GM18517 (cell line): ENCODE measurements at regions not wholly inside any gene's neighbourhood (a gene's known extent, or its start where the extent isn't known, plus 50 kb on each side); places are given as distances from the start of the nearest gene placed in this dataset.

Experiments
- ATAC-seq: cut with Tn5 transposase; IDR thresholded peaks from one replicate; pipeline ENCODE4 v1.9.1; 2021; ENCODE audit warnings: mild to moderate bottlenecking, moderate library complexity; ENCODE audit not compliant: unreplicated experiment

DNA sequence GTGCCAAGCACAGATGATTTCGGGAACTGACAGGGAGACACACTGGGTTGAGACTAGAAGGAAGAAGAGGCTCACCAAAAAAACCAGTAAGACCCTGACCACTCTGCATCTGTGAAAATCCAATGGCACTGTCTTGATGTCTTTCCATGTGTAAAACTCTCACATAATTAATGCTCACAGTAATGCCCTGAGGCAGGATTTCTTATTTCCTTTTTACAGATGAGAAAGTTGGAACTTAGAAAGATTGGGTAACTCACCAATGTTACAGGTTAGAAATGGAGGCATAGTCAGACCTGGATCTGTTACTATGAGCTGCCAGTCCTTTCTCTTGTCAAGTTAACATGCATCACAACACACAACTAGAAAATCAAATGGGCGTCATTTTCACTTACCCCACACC, 151.0 kb upstream of the MCHR2 start:
- ATAC-seq: no peak

DNA sequence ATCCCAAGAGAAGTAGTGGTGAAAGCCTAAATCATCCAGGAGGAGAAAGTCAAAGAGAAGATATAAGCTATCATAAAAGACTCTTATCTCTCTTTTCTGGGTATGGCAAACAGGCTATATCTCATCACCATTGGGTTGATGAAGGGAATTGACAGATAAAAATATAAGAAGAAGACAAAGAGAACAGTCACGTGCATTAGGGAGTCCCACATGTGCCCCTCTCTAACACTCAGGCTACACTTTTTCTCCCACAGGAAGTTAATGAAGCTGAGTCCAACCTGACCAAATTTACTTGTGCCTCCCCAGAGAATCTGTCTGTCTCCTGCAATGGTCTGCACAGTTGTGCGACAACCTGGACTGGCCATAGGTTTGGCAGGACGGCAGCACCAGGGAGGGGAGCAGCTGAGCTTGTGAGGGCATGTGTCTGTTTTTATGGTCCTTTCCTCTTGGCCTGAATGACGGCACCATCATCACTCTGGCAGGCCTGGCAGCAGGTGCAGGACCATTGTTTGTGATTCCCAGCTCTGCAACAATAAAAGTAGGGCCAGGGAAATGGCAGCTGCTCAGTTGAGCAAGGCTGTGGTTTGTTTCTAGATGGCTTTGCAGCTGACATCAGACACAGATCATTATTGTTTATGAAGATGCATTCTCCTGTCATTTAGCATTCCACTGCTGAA, 144.5 kb upstream of the MCHR2 start:
- no peak for ATAC-seq

DNA sequence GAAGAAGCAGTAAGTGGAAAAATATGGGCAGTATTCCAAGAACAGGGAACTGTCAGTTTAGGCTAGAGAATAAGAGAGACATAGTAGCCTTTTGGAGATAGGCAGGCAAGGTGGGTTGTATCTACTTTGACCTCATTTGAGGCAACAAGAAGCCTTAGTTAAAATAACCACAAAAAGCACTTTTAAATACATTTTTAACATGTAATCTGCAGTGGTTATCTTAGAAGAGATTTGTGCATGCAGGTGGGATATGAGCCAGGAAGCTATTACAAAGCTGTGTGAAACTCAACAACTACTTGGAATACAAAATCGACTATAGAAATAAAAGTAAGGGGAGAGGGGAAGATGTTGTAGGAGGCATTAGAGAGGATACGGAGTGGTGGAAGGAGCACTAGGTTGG, 143.7 kb upstream of the MCHR2 start:
- ATAC-seq: no peak

DNA sequence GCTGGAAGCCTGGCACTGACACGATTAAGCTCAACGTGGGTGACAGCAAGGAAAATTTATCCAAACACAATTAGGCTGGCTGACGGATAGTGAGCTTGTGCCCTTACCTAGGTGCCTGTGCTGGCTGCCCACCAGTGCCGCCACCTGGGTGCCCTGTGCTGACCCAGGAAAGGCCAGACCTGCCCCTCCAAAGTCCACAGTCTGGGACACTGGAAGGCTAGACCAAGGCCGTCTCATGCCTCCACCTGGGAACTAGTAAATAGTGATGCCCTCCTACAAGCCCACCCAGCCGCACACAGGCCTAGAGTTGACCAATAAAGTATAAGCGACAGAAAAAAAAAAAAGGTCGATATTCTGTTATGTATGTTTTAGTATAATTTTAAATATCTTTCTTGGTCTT, 142.6 kb upstream of the MCHR2 start:
- ATAC-seq: no peak

DNA sequence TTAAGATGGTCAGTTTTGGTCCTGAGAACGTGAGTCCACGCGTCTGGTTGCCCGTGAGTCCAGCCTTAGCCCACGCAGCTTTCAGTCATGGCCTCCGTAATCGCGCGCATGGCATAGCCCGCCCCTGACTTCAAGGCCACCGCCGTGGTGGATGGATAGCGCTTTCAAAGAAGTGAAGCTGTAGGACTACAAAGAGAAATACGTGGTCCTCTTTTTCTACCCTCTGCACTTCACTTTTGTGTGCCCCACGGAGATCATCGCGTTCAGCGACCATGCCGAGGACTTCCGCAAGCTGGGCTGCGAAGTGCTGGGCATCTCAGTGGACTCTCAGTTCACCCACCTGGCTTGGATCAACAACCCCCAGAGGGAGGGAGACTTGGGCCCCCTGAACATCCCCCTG, 142.0 kb upstream of the MCHR2 start:
- ATAC-seq: no peak

- ATAC-seq: no peak
These were observed 140.7 kb upstream of the MCHR2 start for GRCh38 chr6:100134703-100135102.

- no peak for ATAC-seq
These were observed 140.3 kb upstream of the MCHR2 start for GRCh38 chr6:100134297-100134696.

DNA sequence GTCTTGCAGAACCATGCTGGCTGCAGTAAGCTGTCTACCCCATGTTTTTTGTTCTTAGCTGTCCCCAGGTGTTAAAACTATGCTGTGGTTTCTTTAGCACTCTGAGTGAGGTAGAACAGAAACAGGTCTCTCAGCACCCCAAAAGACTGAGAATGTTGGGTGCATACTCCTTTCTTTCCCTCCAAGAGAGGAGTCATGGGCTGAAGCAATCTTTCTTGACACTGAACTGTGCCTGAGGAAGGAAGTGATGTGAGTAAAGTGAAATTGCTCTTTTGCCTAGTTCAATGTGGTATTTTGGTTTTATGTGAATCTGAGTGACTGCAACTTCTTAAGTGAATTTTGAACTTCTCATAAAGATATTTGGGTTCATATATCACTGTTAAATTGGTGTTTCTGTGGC, 138.0 kb upstream of the MCHR2 start:
- ATAC-seq: no peak

GRCh38 chr6:100130630-100131029, 136.6 kb upstream of the MCHR2 start:
- ATAC-seq: no peak

- ATAC-seq: no peak
These were observed 132.9 kb upstream of the MCHR2 start for GRCh38 chr6:100126790-100127484.

DNA sequence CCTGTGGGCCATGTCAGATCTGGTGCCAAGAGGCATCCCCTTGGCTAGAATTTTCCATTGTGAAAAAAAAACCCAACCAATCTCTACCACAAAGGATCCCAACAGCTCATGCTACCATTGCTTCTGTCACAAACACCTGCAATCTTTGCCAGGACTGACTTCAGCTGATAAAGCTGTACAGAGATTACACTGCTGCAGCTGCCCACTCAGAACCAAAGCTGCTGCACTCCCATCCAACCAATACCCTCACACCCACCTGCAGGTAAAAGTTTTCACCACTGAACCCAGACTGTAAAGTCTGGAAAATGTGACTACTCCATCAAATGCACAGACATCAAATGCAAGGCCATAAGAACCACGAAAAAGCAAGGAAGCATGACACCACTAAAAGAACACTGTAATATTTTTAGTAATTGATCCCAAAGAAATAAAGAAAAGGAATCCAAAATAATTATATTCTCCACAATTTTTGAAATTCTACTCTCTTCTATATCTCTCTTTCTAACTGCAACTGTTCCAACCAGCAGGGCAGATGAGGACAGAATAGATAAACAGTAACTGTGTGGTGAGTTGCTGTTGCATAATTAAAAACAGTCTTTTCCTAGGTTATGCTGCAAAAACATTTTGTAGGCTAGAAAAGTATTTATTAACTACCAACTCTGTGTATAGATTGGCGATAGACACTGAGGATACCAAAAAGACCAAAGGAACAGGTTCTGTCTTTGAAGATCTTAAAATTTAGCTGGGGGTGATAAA, 128.0 kb upstream of the MCHR2 start:
- ATAC-seq: no peak

GRCh38 chr6:100119261-100119660, 125.2 kb upstream of the MCHR2 start:
- ATAC-seq: no peak

DNA sequence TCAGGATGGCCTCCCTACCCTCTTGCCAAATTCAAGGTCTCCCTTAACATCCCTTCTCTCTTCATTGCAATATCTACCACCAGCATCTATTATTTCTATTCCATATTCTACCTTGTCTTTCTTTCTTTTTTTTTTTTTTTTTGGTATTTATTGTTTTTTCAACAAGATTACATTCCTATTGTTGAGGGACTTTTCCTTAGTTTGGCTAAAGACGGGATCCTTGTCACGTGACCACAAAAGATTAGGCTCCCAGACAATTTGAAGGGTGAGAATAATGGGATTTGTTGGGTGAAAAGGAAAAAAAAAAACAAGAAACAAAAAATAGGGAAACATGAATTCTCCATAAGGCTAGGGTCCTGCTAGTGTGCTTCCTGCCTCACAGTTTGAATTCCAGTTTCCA, 124.3 kb upstream of the MCHR2 start:
- ATAC-seq: no peak

DNA sequence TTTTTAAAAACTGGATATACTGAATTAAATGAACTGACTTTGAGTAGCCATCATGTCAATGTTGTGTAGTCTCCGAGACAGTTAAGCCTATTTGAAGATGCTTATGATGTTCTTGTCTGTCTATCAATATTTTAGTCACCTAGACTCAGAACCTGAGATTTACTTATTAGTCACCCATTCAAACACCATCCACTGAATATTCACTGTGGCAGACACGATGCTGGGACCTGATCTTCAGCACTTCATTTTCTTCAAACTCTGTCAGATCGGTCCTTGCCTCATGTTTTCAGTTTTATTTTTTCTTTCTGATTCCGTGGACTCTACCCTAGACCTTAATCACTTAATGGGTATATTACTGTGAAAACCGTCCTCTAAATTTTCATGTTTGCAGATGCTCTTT, 123.7 kb upstream of the MCHR2 start:
- ATAC-seq: no peak

DNA sequence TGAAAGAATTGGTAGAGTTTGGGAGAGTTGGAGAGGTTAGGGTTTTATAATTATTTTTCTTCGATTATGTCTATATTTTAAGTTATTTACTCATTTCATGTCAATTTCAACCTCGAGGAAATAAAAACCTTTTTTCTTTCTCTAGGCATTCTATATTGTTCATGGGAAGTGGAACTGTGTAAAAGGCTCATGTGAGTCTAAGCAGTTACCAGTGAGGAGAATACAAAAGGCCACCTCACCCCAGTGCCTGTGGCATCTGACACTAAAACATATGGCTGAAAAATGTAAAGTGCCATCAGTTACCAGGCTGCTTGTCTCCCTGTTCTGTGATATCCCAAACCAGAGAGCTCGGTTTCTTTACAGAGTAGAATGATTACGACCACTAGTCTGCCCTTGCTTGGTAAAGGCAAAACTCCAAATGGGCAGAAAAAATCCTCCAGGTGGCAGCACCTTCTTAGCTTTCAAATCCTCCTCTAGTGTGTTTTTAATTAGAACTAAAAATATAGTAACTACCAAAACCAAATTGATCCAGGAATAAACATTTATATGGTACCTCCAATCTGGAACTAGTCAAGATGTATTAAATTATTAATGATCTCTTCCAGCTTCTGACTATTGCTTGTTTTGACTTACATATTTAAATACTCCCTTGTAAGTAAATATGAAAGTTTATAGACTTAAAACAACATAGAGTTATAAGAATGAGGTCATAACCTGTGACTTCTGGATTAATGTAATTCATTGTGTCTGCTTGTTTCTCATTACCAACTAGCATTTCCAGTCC, 122.6 kb upstream of the MCHR2 start:
- peak; percentile 75 for ATAC-seq

GRCh38 chr6:100115407-100116101, 121.5 kb upstream of the MCHR2 start:
- no peak for ATAC-seq

DNA sequence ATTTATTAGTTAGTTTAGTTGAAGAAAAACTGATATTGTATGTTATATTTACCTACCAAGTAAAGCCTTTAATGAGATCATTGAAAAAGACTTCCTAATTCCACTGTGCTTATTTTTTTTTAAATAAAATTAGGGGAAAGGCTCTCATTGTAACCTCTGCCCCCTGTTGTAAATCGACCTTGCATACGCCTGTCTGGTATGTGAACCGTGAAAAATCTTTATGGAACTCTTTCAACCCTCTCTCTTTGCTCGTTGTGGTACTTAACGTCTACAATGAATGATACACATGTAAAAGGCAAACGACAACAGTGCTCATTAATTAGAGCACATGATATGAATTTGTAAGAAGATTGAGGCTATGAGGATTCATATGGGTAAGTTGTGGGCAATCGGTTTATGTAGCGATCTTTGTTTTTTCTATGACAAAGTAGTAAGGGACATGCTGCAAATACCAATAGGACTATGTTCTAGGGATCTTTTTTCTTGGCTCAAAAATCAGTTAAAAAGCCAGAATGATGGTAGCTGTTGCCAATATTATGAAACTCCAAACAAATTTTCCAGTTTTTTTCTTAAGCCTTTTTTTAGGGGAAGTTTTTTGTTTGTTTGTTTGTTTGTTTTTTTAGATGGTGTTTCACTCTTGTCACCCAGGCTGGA, 119.0 kb upstream of the MCHR2 start:
- ATAC-seq: no peak

- ATAC-seq: no peak
These were observed 112.0 kb upstream of the MCHR2 start for GRCh38 chr6:100105919-100106529.

DNA sequence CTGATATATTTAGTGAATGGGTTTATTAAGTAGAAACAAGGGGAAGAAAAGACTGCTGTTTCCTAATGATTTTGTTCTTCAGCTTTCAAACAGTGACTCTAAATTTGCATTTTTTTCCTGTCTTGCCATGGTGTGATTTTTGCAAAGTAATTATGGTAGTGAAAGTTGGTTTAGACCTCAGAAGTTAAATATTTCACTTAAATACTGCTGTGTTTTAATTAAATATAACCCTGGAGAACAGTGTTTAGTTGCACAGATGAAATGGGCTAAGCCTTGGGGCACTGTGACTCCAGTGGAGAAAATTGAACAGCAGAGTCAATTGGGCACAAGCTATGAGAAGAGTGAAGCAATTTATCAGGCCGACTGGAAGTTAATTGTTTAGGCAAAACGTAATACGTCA, 111.1 kb upstream of the MCHR2 start:
- ATAC-seq: no peak

DNA sequence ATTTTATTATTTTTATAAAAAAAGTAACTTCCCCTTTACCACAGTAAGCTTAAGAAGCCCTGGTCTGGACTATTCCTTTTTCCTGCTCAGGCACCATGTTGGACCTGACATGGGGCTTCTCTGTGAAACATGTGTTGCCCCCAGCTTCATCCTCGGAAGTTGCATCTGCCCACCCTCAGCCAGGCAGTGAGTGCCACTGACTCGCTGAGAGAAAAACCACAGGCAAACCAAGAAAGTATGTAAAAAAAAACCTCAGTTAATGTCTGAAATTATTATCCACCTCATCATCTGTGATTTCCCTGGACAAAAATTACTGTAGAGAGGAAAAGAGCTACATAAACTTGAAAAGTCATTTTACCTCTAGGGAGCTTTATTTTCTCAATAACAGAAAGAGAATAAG, 109.9 kb upstream of the MCHR2 start:
- ATAC-seq: no peak
